ENCODE measurements at regions not wholly inside any gene's neighbourhood (a gene's known extent, or its start where the extent isn't known, plus 50 kb on each side); places are given as distances from the start of the nearest gene placed in this dataset.

GRCh38 chr7:156547884-156548561 lies 92.6 kb upstream of the RNF32 start:
- no peak overlapping the region for H3K4me3 ChIP-seq (replicated peaks in 1 of 2; ENCODE audit: low read depth in 2 of 2, low read length in 2 of 2)
- no peak for TF ChIP-seq CTCF (IDR thresholded peaks at IDR 0.05; ENCODE audit: low read depth, low read length)
- no peak for DNase-seq (ENCODE audit: low read depth in 2 of 2)

GRCh38 chr7:156545979-156546378 lies 94.6 kb upstream of the RNF32 start:
- H3K4me3 ChIP-seq (replicated peaks in 1 of 2; ENCODE audit: low read depth in 2 of 2, low read length in 2 of 2) = no peak overlapping the region
- DNase-seq (ENCODE audit: low read depth in 2 of 2) = no peak
- no peak for TF ChIP-seq CTCF (IDR thresholded peaks at IDR 0.05; ENCODE audit: low read depth, low read length)

- no peak for DNase-seq (ENCODE audit: low read depth in 2 of 2)
- TF ChIP-seq CTCF (IDR thresholded peaks at IDR 0.05; ENCODE audit: low read depth, low read length) = no peak
- H3K4me3 ChIP-seq (replicated peaks in 1 of 2; ENCODE audit: low read depth in 2 of 2, low read length in 2 of 2) = no peak overlapping the region
These were observed 95.5 kb upstream of the RNF32 start for GRCh38 chr7:156544919-156545715.

GRCh38 chr7:156543699-156544598 lies 96.6 kb upstream of the RNF32 start:
- DNase-seq (ENCODE audit: low read depth in 2 of 2) = no peak
- no peak for TF ChIP-seq CTCF (IDR thresholded peaks at IDR 0.05; ENCODE audit: low read depth, low read length)
- no peak overlapping the region for H3K4me3 ChIP-seq (replicated peaks in 1 of 2; ENCODE audit: low read depth in 2 of 2, low read length in 2 of 2)

GRCh38 chr7:156540619-156541165 lies 99.9 kb upstream of the RNF32 start:
- DNase-seq (ENCODE audit: low read depth in 2 of 2) = no peak
- no peak overlapping the region for H3K4me3 ChIP-seq (replicated peaks in 1 of 2; ENCODE audit: low read depth in 2 of 2, low read length in 2 of 2)
- TF ChIP-seq CTCF (IDR thresholded peaks at IDR 0.05; ENCODE audit: low read depth, low read length) = no peak

GRCh38 chr7:156539999-156540398 lies 100.6 kb upstream of the RNF32 start:
- no peak overlapping the region for H3K4me3 ChIP-seq (replicated peaks in 1 of 2; ENCODE audit: low read depth in 2 of 2, low read length in 2 of 2)
- no peak for TF ChIP-seq CTCF (IDR thresholded peaks at IDR 0.05; ENCODE audit: low read depth, low read length)
- DNase-seq (ENCODE audit: low read depth in 2 of 2) = no peak
